22Rv1 (cell line): ENCODE measurements at regions not wholly inside any gene's neighbourhood (a gene's known extent, or its start where the extent isn't known, plus 50 kb on each side); places are given as distances from the start of the nearest gene placed in this dataset.

ENCODE experiments used
- CTCF ChIP-seq: fragments of 450-650 bp; IDR thresholded peaks from 2 replicates; pipeline ENCODE4 v1.5.1; 2017; ENCODE audit warnings: mild to moderate bottlenecking
- ZFX ChIP-seq: fragments of 450-650 bp; IDR thresholded peaks from 2 replicates; pipeline ENCODE4 v1.6.1; 2017; ENCODE audit warnings: antibody characterized with exemption, borderline replicate concordance

- TF ChIP-seq CTCF: no peak
- TF ChIP-seq ZFX: no peak
Measured at GRCh38 chr12:131599190-131600159, 111.4 kb upstream of the SFSWAP start.
